MM.1S (cell line): ENCODE measurements at regions not wholly inside any gene's neighbourhood (a gene's known extent, or its start where the extent isn't known, plus 50 kb on each side); places are given as distances from the start of the nearest gene placed in this dataset.

ENCODE experiments used
- DNase-seq: peaks from one replicate; pipeline ENCODE4 v3.0.0-alpha.2; 2015
- H2AFZ ChIP-seq: fragments of 300-600 bp; sonication (generic); 2 replicates; pipeline ENCODE4 v1.6.0; 2016; ENCODE audit warnings: antibody characterized with exemption, low read length
- H3F3A ChIP-seq: fragments of 300-600 bp; sonication (generic); 2 replicates; pipeline ENCODE4 v1.6.1; 2016; ENCODE audit warnings: mild to moderate bottlenecking, antibody characterized with exemption, low read length, moderate library complexity, mixed read lengths; ENCODE audit not compliant: insufficient read depth
- H3K27ac ChIP-seq: fragments of 300-600 bp; sonication (generic); 2 replicates; pipeline ENCODE4 v1.5.1; 2016; ENCODE audit warnings: mild to moderate bottlenecking, low read length
- H3K27me3 ChIP-seq: fragments of 300-600 bp; sonication (generic); replicated peaks from 2 replicates; pipeline ENCODE4 v1.6.0; 2016; ENCODE audit warnings: low read length; ENCODE audit not compliant: insufficient read depth
- H3K36me3 ChIP-seq: fragments of 300-600 bp; sonication (generic); replicated peaks from 2 replicates; pipeline ENCODE4 v1.6.1; 2016; ENCODE audit warnings: mild to moderate bottlenecking, low read length, mixed read lengths; ENCODE audit not compliant: insufficient read depth
- H3K4me1 ChIP-seq: fragments of 300-600 bp; sonication (generic); 2 replicates; pipeline ENCODE4 v1.6.1; 2016; ENCODE audit warnings: low read length, mixed read lengths
- H3K4me2 ChIP-seq: fragments of 300-600 bp; sonication (generic); 2 replicates; pipeline ENCODE4 v1.6.0; 2016; ENCODE audit warnings: low read depth, low read length
- H3K4me3 ChIP-seq: fragments of 300-600 bp; sonication (generic); 2 replicates; pipeline ENCODE4 v1.5.1; 2016; ENCODE audit warnings: low read length, mixed read lengths
- H3K79me2 ChIP-seq: fragments of 300-600 bp; sonication (generic); 2 replicates; pipeline ENCODE4 v1.6.1; 2016; ENCODE audit warnings: mixed run types, low read length, mixed read lengths
- H3K9ac ChIP-seq: fragments of 300-600 bp; sonication (generic); 2 replicates; pipeline ENCODE4 v1.6.1; 2016; ENCODE audit warnings: low read length, mixed read lengths
- H3K9me2 ChIP-seq: fragments of 300-600 bp; sonication (generic); replicated peaks from 2 replicates; pipeline ENCODE4 v1.6.1; 2016; ENCODE audit warnings: mild to moderate bottlenecking, low read length, mixed read lengths; ENCODE audit not compliant: insufficient read depth
- H3K9me3 ChIP-seq: fragments of 300-600 bp; sonication (generic); replicated peaks from 2 replicates; pipeline ENCODE4 v1.6.1; 2016; ENCODE audit warnings: mild to moderate bottlenecking, low read length, mixed read lengths; ENCODE audit not compliant: insufficient read depth
- H4K20me1 ChIP-seq: fragments of 300-600 bp; sonication (generic); 2 replicates; pipeline ENCODE4 v1.6.1; 2016; ENCODE audit warnings: mild to moderate bottlenecking, low read length, moderate library complexity, mixed read lengths; ENCODE audit not compliant: insufficient read depth
- EZH2 ChIP-seq: fragments of 300-600 bp; sonication (generic); optimal IDR thresholded peaks from 2 replicates; pipeline ENCODE3; 2017; ENCODE audit warnings: low read depth, mild to moderate bottlenecking, antibody characterized with exemption, low read length, mixed read lengths
- EZH2phosphoT487 ChIP-seq: fragments of 300-600 bp; sonication (generic); IDR thresholded peaks from 2 replicates; pipeline ENCODE4 v1.6.1; 2018; ENCODE audit warnings: antibody characterized with exemption, low read length
- TF ChIP-seq, protein P1 (sequence below): fragments of 300-600 bp; sonication (generic); IDR thresholded peaks from 2 replicates; pipeline ENCODE4 v1.5.1; 2016; ENCODE audit warnings: antibody characterized with exemption, low read length, mixed read lengths

DNA sequence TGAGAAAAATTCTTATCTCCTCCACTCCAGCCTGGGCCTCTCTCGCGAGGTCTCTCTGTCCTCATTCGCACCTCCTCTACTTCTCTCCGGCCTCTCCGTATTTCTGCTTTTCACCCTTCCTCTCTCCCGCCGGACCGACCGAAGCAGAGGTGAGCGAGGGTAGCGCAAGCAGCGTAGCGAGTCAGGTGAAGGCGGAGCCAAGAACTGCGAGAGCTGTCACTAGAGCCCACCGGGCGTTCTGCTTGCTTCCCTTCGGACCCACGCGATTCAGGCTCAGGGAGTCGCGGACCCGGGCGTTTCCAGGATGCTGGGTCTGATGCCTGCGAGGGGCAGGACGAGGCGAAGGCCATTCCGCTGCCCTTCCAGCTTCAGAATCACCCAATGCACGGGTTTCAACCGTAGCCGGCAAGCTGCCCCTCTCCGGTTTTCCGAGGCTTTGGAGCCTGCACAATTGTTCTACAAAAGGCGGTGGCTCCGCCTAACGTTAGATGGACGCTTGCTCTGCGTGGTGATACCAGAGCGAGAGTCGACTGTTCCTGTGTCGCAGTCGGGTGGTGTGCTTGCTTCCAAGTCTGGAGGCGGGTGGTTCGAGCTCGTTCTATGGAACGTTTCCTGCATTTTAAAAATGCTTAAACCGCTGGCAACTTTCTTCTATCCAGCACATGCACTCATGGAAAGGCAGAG lies 310.2 kb downstream of the FAM72C start:
- Histone ChIP-seq H3K9me3 (no peaks in the 10 kb centered on the region), H3K36me3 (no peaks in the 10 kb centered on the region), H2AFZ (no peak overlapping the region), H3K27me3 (no peaks in the 10 kb centered on the region), H3K4me3 (no peak overlapping the region), H3K4me1 (no peaks in the 10 kb centered on the region), H3K4me2 (no peak overlapping the region), H3K27ac (no peak overlapping the region), H3K79me2 (no peaks in the 10 kb centered on the region), H3F3A (no peaks in the 10 kb centered on the region), H3K9me2 (no peaks in the 10 kb centered on the region), H4K20me1 (no peaks in the 10 kb centered on the region), H3K9ac (no peak overlapping the region)
- TF ChIP-seq, protein P1, sequence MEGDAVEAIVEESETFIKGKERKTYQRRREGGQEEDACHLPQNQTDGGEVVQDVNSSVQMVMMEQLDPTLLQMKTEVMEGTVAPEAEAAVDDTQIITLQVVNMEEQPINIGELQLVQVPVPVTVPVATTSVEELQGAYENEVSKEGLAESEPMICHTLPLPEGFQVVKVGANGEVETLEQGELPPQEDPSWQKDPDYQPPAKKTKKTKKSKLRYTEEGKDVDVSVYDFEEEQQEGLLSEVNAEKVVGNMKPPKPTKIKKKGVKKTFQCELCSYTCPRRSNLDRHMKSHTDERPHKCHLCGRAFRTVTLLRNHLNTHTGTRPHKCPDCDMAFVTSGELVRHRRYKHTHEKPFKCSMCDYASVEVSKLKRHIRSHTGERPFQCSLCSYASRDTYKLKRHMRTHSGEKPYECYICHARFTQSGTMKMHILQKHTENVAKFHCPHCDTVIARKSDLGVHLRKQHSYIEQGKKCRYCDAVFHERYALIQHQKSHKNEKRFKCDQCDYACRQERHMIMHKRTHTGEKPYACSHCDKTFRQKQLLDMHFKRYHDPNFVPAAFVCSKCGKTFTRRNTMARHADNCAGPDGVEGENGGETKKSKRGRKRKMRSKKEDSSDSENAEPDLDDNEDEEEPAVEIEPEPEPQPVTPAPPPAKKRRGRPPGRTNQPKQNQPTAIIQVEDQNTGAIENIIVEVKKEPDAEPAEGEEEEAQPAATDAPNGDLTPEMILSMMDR, result no peak
- TF ChIP-seq EZH2, result no peak
- no peak for TF ChIP-seq EZH2phosphoT487
- DNase-seq, result no peak

DNA sequence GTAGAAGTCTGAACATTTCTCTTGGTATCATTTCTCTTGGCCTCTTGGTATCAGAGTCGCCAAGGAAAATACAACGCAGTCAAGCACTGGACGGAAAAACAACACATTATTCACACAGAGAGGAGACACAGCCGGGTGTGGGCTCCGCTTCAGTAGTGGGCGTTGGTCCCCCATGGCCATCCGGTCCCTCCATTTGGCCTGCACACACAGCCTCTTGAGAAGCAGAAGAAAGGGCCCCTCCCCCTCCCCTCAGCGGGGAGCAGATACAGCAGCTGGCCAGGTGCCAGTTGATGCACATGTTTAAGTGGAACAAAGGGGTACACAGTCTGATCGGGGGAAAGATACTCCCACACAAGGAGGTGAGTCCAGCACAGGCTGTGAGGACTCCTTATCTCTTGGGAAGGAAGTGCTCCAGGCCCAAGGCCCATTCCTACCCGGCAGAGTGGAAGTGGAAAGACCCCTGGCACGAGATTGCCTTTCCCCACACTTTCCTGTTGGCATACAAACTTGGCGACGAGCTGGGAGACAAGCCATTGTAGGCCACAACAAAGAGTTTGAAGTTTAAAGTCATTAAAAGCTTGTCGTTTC lies 311.3 kb downstream of the FAM72C start:
- TF ChIP-seq, protein P1, result no peak
- TF ChIP-seq EZH2phosphoT487 (no peak), EZH2 (no peak)
- Histone ChIP-seq H3K79me2 (no peaks in the 10 kb centered on the region), H3K4me3 (no peak overlapping the region), H3K36me3 (no peaks in the 10 kb centered on the region), H3K9me2 (no peaks in the 10 kb centered on the region), H3K4me1 (no peaks in the 10 kb centered on the region), H3F3A (no peaks in the 10 kb centered on the region), H3K27me3 (no peaks in the 10 kb centered on the region), H3K4me2 (no peak overlapping the region), H3K9ac (no peak overlapping the region), H4K20me1 (no peaks in the 10 kb centered on the region), H2AFZ (no peak overlapping the region), H3K27ac (no peak overlapping the region), H3K9me3 (no peaks in the 10 kb centered on the region)
- DNase-seq, result no peak

DNA sequence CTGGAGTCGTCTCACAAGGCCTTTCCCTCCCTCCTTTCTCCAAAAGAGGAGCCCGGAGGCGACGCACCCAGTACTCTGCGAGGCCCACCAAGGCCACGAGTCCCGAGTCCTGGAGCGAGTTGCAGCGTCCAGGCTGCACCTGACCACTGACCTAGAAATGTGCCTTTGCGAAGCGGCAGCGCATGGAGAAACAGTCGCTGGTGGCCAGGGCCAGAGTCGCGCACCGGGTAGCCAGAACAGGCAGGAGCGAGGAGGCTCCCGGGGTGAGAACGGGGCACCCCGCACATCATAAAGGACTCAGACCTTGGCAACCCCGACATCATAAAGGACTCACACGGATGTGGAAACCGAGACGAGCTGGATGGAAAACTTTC lies 318.4 kb downstream of the FAM72C start:
- Histone ChIP-seq H3K27ac (no peak overlapping the region), H3K4me2 (no peak overlapping the region), H3K9me2 (no peaks in the 10 kb centered on the region), H3K9me3 (no peaks in the 10 kb centered on the region), H3F3A (no peaks in the 10 kb centered on the region), H3K27me3 (peaks cover 13% of the 10 kb centered on the region; the same call in 1 of the 2 replicates), H3K79me2 (no peaks in the 10 kb centered on the region), H3K4me3 (no peak overlapping the region), H2AFZ (no peak overlapping the region), H3K36me3 (no peaks in the 10 kb centered on the region), H3K9ac (no peak overlapping the region), H3K4me1 (no peaks in the 10 kb centered on the region), H4K20me1 (no peaks in the 10 kb centered on the region)
- DNase-seq, result no peak
- TF ChIP-seq EZH2 (no peak), EZH2phosphoT487 (no peak)
- TF ChIP-seq, protein P1, result no peak
